AG04449 (cell line): ENCODE measurements at regions not wholly inside any gene's neighbourhood (a gene's known extent, or its start where the extent isn't known, plus 50 kb on each side); places are given as distances from the start of the nearest gene placed in this dataset.

Experiments used
- CTCF ChIA-PET: fragments of 350-600 bp; formaldehyde crosslinking; extraction: SDS; loops from one replicate; lab custom pipeline; 2021; ENCODE audit warnings: antibody characterized with exemption; lab: Yijun Ruan, JAX
- POLR2A ChIA-PET: fragments of 400-600, 350-600 bp; formaldehyde crosslinking; extraction: SDS; loops from one replicate; lab custom pipeline; 2020; ENCODE audit warnings: antibody characterized with exemption, inconsistent platforms; lab: Yijun Ruan, JAX
- DNase-seq: peaks from one replicate; pipeline ENCODE4 v3.0.0-alpha.2; 2010; ENCODE audit warnings: low read depth, low spot score
- H3K4me3 ChIP-seq: 2 replicates; pipeline ENCODE4 v1.5.1; 2011; ENCODE audit warnings: low read depth, mild to moderate bottlenecking, control low read depth, low read length
- CTCF ChIP-seq: IDR thresholded peaks from one replicate; pipeline ENCODE4 v1.5.1; 2011; ENCODE audit warnings: mild to moderate bottlenecking, moderate library complexity, low read length, control low read depth, inconsistent platforms; ENCODE audit not compliant: insufficient read depth; ENCODE audit errors: missing control alignments

GRCh38 chr12:105744371-105745058, 394.2 kb downstream of the NUAK1 start:
- CTCF ChIA-PET: no interaction called here
- no peak for TF ChIP-seq CTCF
- DNase-seq: no peak
- H3K4me3 ChIP-seq: no peak overlapping the region
- POLR2A ChIA-PET: no interaction called here

GRCh38 chr12:105745811-105746210, 392.9 kb downstream of the NUAK1 start:
- ChIA-PET POLR2A (interaction anchor here (0.7 kb wide), 1 partner anchor 403 kb away, joined by 3 read pairs; no protein-coding TSS in a partner anchor), CTCF (no interaction called here)
- H3K4me3 ChIP-seq: no peak overlapping the region
- TF ChIP-seq CTCF: no peak
- DNase-seq: no peak

- DNase-seq: no peak
- CTCF ChIA-PET: no interaction called here
Measured at GRCh38 chr12:105748806-105749600, 389.8 kb downstream of the NUAK1 start.

GRCh38 chr12:105750096-105750495, 388.7 kb downstream of the NUAK1 start:
- ChIA-PET POLR2A (no interaction called here), CTCF (interaction anchor here (1.6 kb wide), 1 partner anchor 330 kb away, joined by 5 read pairs; no protein-coding TSS in a partner anchor)
- no peak for DNase-seq
- no peak overlapping the region for H3K4me3 ChIP-seq
- no peak for TF ChIP-seq CTCF

More at GRCh38 chr12:105748806-105749600, 389.8 kb downstream of the NUAK1 start:
- POLR2A ChIA-PET: no interaction called here
- H3K4me3 ChIP-seq: no peak overlapping the region
- no peak for TF ChIP-seq CTCF

- TF ChIP-seq CTCF: no peak
- no peak overlapping the region for H3K4me3 ChIP-seq
- POLR2A ChIA-PET: no interaction called here
- CTCF ChIA-PET: no interaction called here
- no peak for DNase-seq
Measured at GRCh38 chr12:105754313-105754712, 384.4 kb downstream of the NUAK1 start.

- CTCF ChIA-PET: interaction anchor here (0.7 to 1.9 kb wide), 4 partner anchors 13 to 514 kb away, joined by 3 to 5 read pairs (median 4); no protein-coding TSS in a partner anchor
Measured at GRCh38 chr12:105756961-105757360, 381.8 kb downstream of the NUAK1 start.

More at GRCh38 chr12:105756961-105757360, 381.8 kb downstream of the NUAK1 start:
- DNase-seq: no peak
- no peak overlapping the region for H3K4me3 ChIP-seq
- POLR2A ChIA-PET: no interaction called here
- TF ChIP-seq CTCF: no peak
